HCT116 (cell line): ENCODE measurements at regions not wholly inside any gene's neighbourhood (a gene's known extent, or its start where the extent isn't known, plus 50 kb on each side); places are given as distances from the start of the nearest gene placed in this dataset.

Experiments used
- ATAC-seq: fragments of 200-7000 bp; cut with Tn5 transposase; 2 replicates; pipeline ENCODE4 v1.9.1; 2020; ENCODE audit warnings: mild to moderate bottlenecking, moderate library complexity
- BruUV-seq: library from RNA; stranded (reverse); fragments of 400-500 nt; replicated peaks from 2 replicates; lab custom pipeline; 2021; lab: Mats Ljungman, UMichigan
- CTCF ChIA-PET: fragments of 300-600 bp; sonication (Branson Sonifier 250); formaldehyde crosslinking; loops from one replicate; lab custom pipeline; 2021; ENCODE audit warnings: antibody characterized with exemption; lab: Charles Lee
- POLR2A ChIA-PET: fragments of 300-600, 350-600 bp; sonication (Branson Sonifier 250); formaldehyde crosslinking; loops from one replicate; lab custom pipeline; 2021; ENCODE audit warnings: antibody characterized with exemption; lab: Charles Lee
- RAD21 ChIA-PET, 2 experiments: fragments of 300-600 bp; sonication (Branson Sonifier 250); formaldehyde crosslinking; loops; one replicate each; lab custom pipeline; 2023; ENCODE audit warnings: low total read pairs in 2 of 2; ENCODE audit not compliant: uncharacterized antibody in 2 of 2, unreplicated experiment in 2 of 2, low non-redundant PET in 1 of 2; lab: Charles Lee
- DNase-seq: peaks from one replicate; pipeline ENCODE4 v3.0.0-alpha.2; 2010; ENCODE audit warnings: low read depth, low spot score
- H2AFZ ChIP-seq: fragments of 200-600 bp; shearing (Covaris generic), sonication (generic); 2 replicates; pipeline ENCODE4 v1.6.1; 2017; ENCODE audit warnings: low read depth, mixed run types, mixed read lengths, antibody characterized with exemption, low read length; ENCODE audit not compliant: poor library complexity, severe bottlenecking
- H3K27ac ChIP-seq: 2 replicates; pipeline ENCODE4 v1.5.1; 2012; ENCODE audit warnings: low read depth, low read length
- H3K27me3 ChIP-seq: fragments of 200-600 bp; sonication (generic); 2 replicates; pipeline ENCODE4 v1.6.1; 2016; ENCODE audit warnings: mixed run types, low read length, mixed read lengths; ENCODE audit not compliant: insufficient read depth
- H3K36me3 ChIP-seq, 2 experiments: fragments of 200-500 bp in 1 of 2; fragments of 200-600 bp in 1 of 2; sonication (Bioruptor generic) in 1 of 2; sonication (generic) in 1 of 2; 2 replicates each; pipeline versions ENCODE4 v1.5.1 to v1.6.1; 2014 to 2016; ENCODE audit warnings: low read length in 2 of 2, inconsistent platforms in 1 of 2, mixed read lengths in 1 of 2, mixed run types in 1 of 2; ENCODE audit not compliant: insufficient read depth in 2 of 2, control insufficient read depth in 1 of 2
- H3K4me1 ChIP-seq, 2 experiments: fragments of 200-600 bp in 1 of 2; sonication (generic) in 1 of 2; 2 replicates each; pipeline versions ENCODE4 v1.5.1 to v1.6.1; 2012 to 2017; ENCODE audit warnings: low read length in 2 of 2, inconsistent platforms in 1 of 2, mild to moderate bottlenecking in 1 of 2, mixed read lengths in 1 of 2, mixed run types in 1 of 2, moderate library complexity in 1 of 2; ENCODE audit not compliant: insufficient read depth in 2 of 2, control insufficient read depth in 1 of 2
- H3K4me2 ChIP-seq: fragments of 200-600 bp; sonication (generic); 2 replicates; pipeline ENCODE4 v1.6.1; 2017; ENCODE audit warnings: mixed run types, low read length, mixed read lengths
- H3K4me3 ChIP-seq, 2 experiments: fragments of 200-600 bp in 1 of 2; sonication (generic) in 1 of 2; replicated peaks in 1 of 2; 2 replicates each; pipeline ENCODE4 v1.5.1; 2011 to 2016; ENCODE audit warnings: low read length in 2 of 2, control low read depth in 1 of 2, low read depth in 1 of 2, mild to moderate bottlenecking in 1 of 2, mixed read lengths in 1 of 2, mixed run types in 1 of 2
- H3K79me2 ChIP-seq: fragments of 200-600 bp; sonication (generic); 2 replicates; pipeline ENCODE4 v1.6.1; 2017; ENCODE audit warnings: mild to moderate bottlenecking, mixed run types, low read length, moderate library complexity, mixed read lengths; ENCODE audit not compliant: insufficient read depth
- H3K9ac ChIP-seq: fragments of 200-600 bp; sonication (generic); 2 replicates; pipeline ENCODE4 v1.6.1; 2016; ENCODE audit warnings: low read length, mixed read lengths
- H3K9me2 ChIP-seq: fragments of 200-600 bp; sonication (generic), shearing (Covaris generic); 2 replicates; pipeline ENCODE4 v1.6.1; 2017; ENCODE audit warnings: mixed run types, mild to moderate bottlenecking, moderate library complexity; ENCODE audit not compliant: insufficient read depth
- H3K9me3 ChIP-seq, 2 experiments: fragments of 200-500 bp in 1 of 2; fragments of 200-600 bp in 1 of 2; sonication (Bioruptor generic) in 1 of 2; sonication (generic) in 1 of 2; 2 replicates each; pipeline ENCODE4 v1.6.1; 2014 to 2017; ENCODE audit warnings: low read length in 2 of 2, mixed read lengths in 2 of 2, inconsistent platforms in 1 of 2, low read depth in 1 of 2, mild to moderate bottlenecking in 1 of 2, mixed run types in 1 of 2, moderate library complexity in 1 of 2; ENCODE audit not compliant: control insufficient read depth in 1 of 2, insufficient read depth in 1 of 2
- H4K20me1 ChIP-seq: fragments of 200-600 bp; sonication (generic), shearing (Covaris generic); 2 replicates; pipeline ENCODE4 v1.6.1; 2017; ENCODE audit warnings: mixed run types, mild to moderate bottlenecking, moderate library complexity; ENCODE audit not compliant: insufficient read depth
- CBX3 ChIP-seq: IDR thresholded peaks from 2 replicates; pipeline ENCODE4 v1.6.1; 2012; ENCODE audit warnings: low read depth
- CEBPB ChIP-seq: IDR thresholded peaks from 2 replicates; pipeline ENCODE4 v1.6.1; 2012; ENCODE audit warnings: low read depth
- CTCF ChIP-seq, 3 experiments: fragments of 200-600 bp in 1 of 3; sonication (generic) in 1 of 3; IDR thresholded peaks in 2 of 3; conservative IDR thresholded peaks in 1 of 3; 2 replicates each; pipeline ENCODE4 v1.5.1; 2012 to 2017; ENCODE audit warnings: low read depth in 2 of 3, low read length in 2 of 3, antibody characterized with exemption in 1 of 3, borderline replicate concordance in 1 of 3, control low read depth in 1 of 3, mild to moderate bottlenecking in 1 of 3, mixed read lengths in 1 of 3, mixed run types in 1 of 3, moderate library complexity in 1 of 3; ENCODE audit not compliant: insufficient read depth in 1 of 3
- EGR1 ChIP-seq: IDR thresholded peaks from 2 replicates; pipeline ENCODE4 v1.6.1; 2012; ENCODE audit warnings: low read depth
- ELF1 ChIP-seq: IDR thresholded peaks from 2 replicates; pipeline ENCODE4 v1.6.1; 2012; ENCODE audit warnings: low read depth, borderline replicate concordance
- EZH2 ChIP-seq: fragments of 200-600 bp; sonication (generic); IDR thresholded peaks from 2 replicates; pipeline ENCODE4 v1.6.1; 2017; ENCODE audit warnings: antibody characterized with exemption, mixed run types
- EZH2phosphoT487 ChIP-seq: fragments of 200-600 bp; IDR thresholded peaks from 2 replicates; pipeline ENCODE4 v1.6.1; 2018; ENCODE audit warnings: antibody characterized with exemption, borderline replicate concordance
- FOSL1 ChIP-seq: IDR thresholded peaks from 2 replicates; pipeline ENCODE4 v1.6.1; 2012; ENCODE audit warnings: low read depth
- MAX ChIP-seq: IDR thresholded peaks from 2 replicates; pipeline ENCODE4 v1.6.1; 2012
- POLR2A ChIP-seq: IDR thresholded peaks from 2 replicates; pipeline ENCODE4 v1.7.0; 2011; ENCODE audit warnings: borderline replicate concordance; ENCODE audit not compliant: insufficient read depth, insufficient read length; ENCODE audit errors: extremely low read depth
- POLR2AphosphoS5 ChIP-seq: IDR thresholded peaks from 2 replicates; pipeline ENCODE4 v1.6.1; 2011; ENCODE audit warnings: mild to moderate bottlenecking, low read depth, low read length, moderate library complexity
- RAD21 ChIP-seq: IDR thresholded peaks from 2 replicates; pipeline ENCODE4 v1.6.1; 2012; ENCODE audit warnings: low read depth, mild to moderate bottlenecking
- REST ChIP-seq: IDR thresholded peaks from 2 replicates; pipeline ENCODE4 v1.6.1; 2012; ENCODE audit warnings: low read depth
- SIN3A ChIP-seq: IDR thresholded peaks from 2 replicates; pipeline ENCODE4 v1.6.1; 2012; ENCODE audit warnings: low read depth
- SP1 ChIP-seq: IDR thresholded peaks from 2 replicates; pipeline ENCODE4 v1.6.1; 2012; ENCODE audit warnings: low read depth
- TCF7L2 ChIP-seq: IDR thresholded peaks from 2 replicates; pipeline ENCODE4 v1.7.0; 2011; ENCODE audit warnings: borderline replicate concordance, inconsistent platforms; ENCODE audit not compliant: insufficient read depth, insufficient read length; ENCODE audit errors: extremely low read depth
- YY1 ChIP-seq: IDR thresholded peaks from 2 replicates; pipeline ENCODE4 v1.6.1; 2011; ENCODE audit warnings: low read length, low read depth, moderate library complexity, mild to moderate bottlenecking; ENCODE audit not compliant: insufficient replicate concordance; ENCODE audit errors: extremely low read depth
- ZFX ChIP-seq: fragments of 450-650 bp; IDR thresholded peaks from 2 replicates; pipeline ENCODE4 v1.6.1; 2017
- ZNF274 ChIP-seq: fragments of 200-500 bp; sonication (Bioruptor generic); IDR thresholded peaks from 2 replicates; pipeline ENCODE4 v1.6.1; 2014; ENCODE audit warnings: mild to moderate bottlenecking, low read depth, low read length, inconsistent platforms
- intact Hi-C: fragments of 100-400 bp; cut with micrococcal nuclease; formaldehyde crosslinking; loops from 2 replicates; pipeline ENCODE4 v1.10.0; 2022
- TF ChIP-seq, protein P1 (sequence below): IDR thresholded peaks from 2 replicates; pipeline ENCODE4 v1.6.1; 2012

DNA sequence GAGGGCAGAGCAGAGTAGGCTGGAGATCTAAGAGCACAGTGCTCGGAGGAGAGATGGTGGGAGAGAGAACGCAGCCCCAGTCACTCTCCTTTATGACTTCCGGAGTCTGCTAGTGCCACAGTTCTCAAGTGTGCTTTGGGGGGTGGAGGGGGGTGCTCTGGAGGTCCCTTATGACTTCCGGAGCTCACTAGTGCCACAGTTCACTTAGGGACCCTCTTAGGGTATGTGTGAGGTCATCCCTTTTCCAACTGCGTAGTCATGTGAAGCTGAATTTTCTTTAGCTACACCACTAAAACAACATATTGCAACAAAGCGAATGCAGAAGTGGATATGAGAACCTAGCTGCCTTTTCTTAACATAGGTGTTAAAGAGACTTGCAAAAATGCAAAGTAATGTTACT, 153.7 kb upstream of the KCTD1 start:
- Histone ChIP-seq H2AFZ (no peak overlapping the region), H3K9ac (no peak overlapping the region), H3K4me1 (no peaks in the 10 kb centered on the region), H3K27me3 (peaks cover 25% of the 10 kb centered on the region), H3K4me2 (no peak overlapping the region), H3K27ac (no peak overlapping the region), H4K20me1 (no peaks in the 10 kb centered on the region), H3K79me2 (no peaks in the 10 kb centered on the region), H3K36me3 (no peaks in the 10 kb centered on the region), H3K4me3 (no peak overlapping the region), H3K9me3 (no peaks in the 10 kb centered on the region), H3K9me2 (no peaks in the 10 kb centered on the region)
- TF ChIP-seq EZH2phosphoT487 (no peak), ZFX (no peak), CBX3 (no peak), CEBPB (no peak), ELF1 (no peak), EZH2 (no peak), RAD21 (no peak), POLR2AphosphoS5 (no peak), POLR2A (no peak), EGR1 (no peak), CTCF (IDR thresholded peaks at IDR 0.05 in 2 of 3, conservative IDR thresholded peaks at IDR 0.05 in 1 of 3; ENCODE audit: borderline replicate concordance in 1 of 3, insufficient read depth in 1 of 3, low read depth in 2 of 3, low read length in 2 of 3) (no peak), MAX (no peak), YY1 (no peak), SIN3A (no peak), ZNF274 (no peak), TCF7L2 (no peak), FOSL1 (no peak), SP1 (no peak), REST (no peak)
- TF ChIP-seq, protein P1, sequence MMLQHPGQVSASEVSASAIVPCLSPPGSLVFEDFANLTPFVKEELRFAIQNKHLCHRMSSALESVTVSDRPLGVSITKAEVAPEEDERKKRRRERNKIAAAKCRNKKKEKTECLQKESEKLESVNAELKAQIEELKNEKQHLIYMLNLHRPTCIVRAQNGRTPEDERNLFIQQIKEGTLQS: no peak
- DNase-seq (no peak), ATAC-seq (no peak)
- intact Hi-C loops: no loop called here
- CTCF ChIA-PET: no interaction called here
- POLR2A ChIA-PET: no interaction called here
- no TSS peak for BruUV-seq
- RAD21 ChIA-PET: no interaction called here
